Stimulated activated CD8-positive, alpha-beta memory T cell treated with anti-CD3 and anti-CD28 coated beads, Interleukin-15, amount 100 ng/mL, for 24 hours (primary cell): ENCODE measurements at regions not wholly inside any gene's neighbourhood (a gene's known extent, or its start where the extent isn't known, plus 50 kb on each side); places are given as distances from the start of the nearest gene placed in this dataset.

Experiments
- DNase-seq: peaks from one replicate; pipeline ENCODE4 v3.0.0-alpha.2; 2020; ENCODE audit warnings: low read depth

GRCh38 chr13:33466262-33466661 is 180.7 kb upstream of the STARD13 start:
- no peak for DNase-seq

GRCh38 chr13:33467556-33467955 is 182.0 kb upstream of the STARD13 start:
- no peak for DNase-seq

DNA sequence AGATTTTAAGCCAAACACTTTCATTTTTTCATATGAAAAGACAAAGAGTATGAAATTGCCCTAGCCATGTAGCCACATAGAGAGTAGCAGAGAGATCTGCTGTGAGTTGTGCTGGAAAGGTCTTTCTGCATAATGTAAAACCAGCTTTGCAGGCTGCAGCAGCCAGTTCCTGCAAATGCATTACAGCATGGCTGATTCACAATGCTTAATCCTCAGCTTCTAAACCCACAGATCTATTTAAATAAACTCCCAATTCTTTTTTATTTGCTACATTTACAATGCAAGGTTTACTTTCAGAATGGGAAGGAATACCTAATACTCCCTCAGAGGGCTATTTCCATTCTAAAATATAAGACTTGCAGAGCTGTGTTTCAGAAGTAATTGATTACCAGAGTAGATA is 185.6 kb upstream of the STARD13 start:
- DNase-seq = no peak

DNA sequence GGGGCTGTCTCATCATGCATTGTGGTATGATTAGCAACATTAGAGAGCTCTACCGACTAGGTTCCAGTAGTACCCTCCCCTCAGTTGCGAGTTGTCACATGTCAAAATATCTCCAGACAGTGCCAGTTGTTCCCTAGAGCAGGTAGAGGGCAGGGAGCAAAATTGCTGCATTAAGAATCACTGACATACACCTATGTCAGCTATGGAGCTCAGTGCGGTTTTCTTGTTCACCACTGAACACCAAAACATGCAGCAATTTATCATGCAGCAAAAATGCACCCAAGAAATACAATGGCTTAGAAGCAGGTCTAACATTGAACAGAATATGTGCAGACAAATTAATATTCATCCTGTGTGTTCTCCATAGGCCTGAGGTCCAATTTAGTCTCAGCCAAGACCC is 186.9 kb upstream of the STARD13 start:
- no peak for DNase-seq

GRCh38 chr13:33479105-33479504 is 193.6 kb upstream of the STARD13 start:
- no peak for DNase-seq

GRCh38 chr13:33480561-33480960 is 195.0 kb upstream of the STARD13 start:
- no peak for DNase-seq

- DNase-seq = no peak
Observed at GRCh38 chr13:33483471-33483870, 197.9 kb upstream of the STARD13 start.

GRCh38 chr13:33485247-33485646 is 199.7 kb upstream of the STARD13 start:
- DNase-seq = no peak

DNA sequence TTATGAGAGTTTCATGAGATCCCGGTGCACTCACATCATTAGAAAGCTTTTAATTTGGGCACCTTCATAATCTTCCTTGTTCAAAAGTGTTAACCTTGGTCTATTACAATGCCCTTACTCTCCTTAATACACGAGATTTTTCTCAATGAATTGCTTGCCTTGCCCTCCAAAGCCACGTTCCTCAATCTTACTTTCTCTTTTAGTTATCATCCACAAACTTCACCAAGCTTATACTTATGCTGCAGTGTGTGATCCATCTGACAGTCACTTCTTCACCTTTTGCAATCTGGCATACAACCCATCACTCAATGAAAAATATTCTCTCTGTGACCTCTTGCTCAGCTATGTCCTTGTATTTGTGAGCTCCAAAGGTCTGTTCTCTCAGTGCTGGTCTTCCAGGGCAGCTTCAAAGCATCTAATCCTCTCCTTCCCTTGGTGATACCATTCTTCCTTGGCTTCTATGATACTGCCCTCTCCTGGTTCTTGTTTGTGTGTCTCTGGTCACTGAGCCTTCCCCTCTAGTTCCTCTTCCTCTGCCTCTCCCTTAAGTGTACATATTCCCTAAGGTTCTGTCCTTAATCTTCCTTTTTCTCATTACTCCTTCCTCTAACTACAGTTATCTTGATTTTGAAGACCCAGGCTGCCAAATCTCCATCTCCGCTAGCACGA is 202.2 kb upstream of the STARD13 start:
- no peak for DNase-seq

GRCh38 chr13:33489563-33489962 is 204.0 kb upstream of the STARD13 start:
- no peak for DNase-seq

GRCh38 chr13:33490461-33491327 is 205.1 kb upstream of the STARD13 start:
- DNase-seq = no peak

DNA sequence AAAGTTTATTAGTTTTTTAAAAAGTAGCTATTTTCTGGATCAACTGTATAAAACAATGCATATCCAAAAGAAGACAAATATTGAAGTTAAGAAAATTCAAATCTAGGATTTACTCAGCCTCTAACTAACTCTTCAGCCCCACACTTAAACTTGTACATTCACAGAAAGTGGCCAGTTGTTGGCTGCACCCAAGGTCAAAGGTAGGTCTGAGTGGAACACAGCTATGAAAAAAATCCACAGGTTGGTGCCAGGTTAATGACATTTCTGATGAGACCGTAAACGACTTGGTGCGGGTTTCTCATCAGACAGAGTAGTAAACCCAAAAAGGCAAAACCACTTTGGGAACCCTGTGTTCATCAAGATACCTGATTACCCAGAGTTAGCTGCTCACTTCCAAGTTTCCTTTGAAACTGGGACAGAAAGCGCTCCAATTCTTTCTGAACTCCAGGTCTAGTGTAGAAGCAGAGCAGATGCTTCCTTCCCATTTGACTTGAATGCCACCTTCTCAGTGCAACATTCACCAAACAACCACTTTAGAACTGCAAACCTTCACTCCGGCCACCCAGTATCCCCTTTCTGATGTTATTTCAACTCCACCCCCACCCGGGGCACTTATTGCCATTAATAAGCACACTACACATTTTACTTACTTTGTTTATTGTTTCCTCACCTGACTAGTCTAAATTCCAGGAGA is 208.3 kb upstream of the STARD13 start:
- DNase-seq = no peak

- no peak for DNase-seq
Observed at GRCh38 chr13:33494596-33495204, 209.1 kb upstream of the STARD13 start.

DNA sequence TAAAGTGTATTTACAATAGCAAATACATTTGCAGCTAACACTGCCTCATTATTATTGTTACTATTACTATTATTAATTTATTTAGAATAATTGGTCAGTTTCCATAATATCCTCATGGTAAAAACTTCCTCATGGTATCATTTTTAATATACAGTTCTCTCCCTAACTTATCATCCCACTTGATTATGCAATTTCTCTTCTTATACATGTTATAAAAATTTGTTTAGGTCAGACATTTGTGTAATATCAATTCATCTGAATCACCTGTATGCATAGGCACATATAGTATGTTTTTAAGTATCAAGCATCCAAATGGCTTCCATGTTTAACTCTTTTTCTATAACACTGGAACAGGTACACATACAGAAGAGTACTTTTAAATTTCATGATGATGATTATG is 210.8 kb upstream of the STARD13 start:
- DNase-seq = no peak

DNA sequence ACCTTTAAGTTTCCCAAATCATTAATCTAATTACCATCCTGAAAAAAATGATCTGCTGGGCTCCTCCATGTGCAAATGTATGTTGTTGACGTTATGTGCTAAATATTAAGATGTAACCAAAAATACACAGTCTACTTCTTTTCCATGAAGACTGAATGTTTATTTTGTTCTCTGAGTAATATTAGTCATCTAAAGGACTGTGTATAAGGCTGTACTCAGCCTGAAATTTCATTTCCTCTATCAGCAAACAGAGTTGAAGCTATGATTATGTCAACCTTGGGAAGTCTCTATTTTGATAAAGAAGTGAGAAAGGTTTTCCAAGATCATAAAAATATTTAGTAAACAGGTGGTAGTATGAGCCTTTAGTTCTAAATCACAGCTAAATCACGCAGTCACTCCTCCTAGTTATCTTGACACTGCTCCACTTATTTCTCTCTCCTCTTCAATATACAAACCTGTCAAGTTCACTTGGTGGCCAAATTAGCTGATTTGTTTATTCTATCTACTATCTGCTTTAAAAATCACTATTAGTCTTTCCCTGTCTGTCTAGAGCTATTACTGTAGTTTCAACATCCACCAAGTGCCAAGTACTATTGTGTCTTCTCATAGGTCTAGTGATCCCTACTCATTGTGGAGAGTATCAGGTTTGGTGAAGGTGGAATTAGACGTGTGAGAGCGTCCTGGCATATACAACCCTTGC is 211.7 kb upstream of the STARD13 start:
- no peak for DNase-seq

- DNase-seq = no peak
Observed at GRCh38 chr13:33508060-33508459, 222.5 kb upstream of the STARD13 start.

DNA sequence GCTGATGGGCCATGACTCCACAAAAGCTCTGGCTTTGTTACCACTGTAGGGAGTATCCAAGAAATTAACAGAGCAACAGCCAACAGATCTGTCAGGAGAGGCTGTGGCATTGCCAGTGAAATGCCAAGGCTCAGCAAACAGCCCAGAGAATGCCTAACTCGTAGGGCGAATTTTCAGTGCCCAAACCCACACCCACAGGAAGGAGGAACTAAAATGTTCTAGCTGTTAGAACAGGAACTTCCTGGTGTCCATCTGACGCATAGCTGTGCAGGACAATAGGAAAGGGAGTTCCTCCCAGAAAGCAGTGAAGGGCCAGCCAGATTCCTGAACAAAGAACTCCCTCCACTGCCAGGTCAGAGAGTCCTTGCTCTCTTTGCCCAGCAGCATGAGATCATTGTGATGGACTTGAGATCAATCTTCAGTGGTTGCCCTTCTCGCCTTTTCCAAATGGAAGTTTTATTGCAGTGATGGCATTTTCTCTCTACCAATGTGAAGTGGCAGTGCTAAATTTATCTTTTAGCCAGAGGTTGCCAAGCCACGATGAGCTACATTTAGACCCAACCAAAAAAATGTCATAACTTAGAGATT is 224.2 kb upstream of the STARD13 start:
- no peak for DNase-seq

DNA sequence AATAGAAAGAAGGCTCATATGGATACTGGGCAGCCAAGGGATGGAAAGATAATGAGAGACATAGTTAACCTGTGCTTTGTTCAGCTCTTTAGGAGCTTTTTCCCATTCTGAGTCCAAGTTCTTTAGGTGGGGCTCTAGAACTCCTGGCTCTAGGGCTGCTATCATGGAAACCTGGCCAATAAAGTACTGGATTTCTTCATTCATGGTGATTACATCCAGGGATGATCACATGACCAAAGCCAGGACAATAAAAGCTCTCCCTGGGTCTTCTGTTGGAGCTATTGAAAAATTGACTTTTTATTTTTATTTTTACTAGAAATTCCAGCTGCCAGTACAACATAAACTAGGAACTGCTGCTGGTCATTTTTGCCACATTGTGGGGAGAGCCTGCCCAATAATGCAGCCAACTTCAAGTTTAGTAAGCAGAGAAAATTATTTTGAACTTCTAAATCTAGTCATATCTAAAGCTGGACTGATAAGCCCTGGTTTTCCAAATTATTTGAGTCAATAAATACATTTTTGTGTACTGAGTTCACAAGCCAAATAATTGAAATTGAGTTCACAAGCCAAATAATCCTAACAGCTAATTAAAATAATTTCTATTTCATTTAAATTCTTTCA is 224.9 kb upstream of the STARD13 start:
- no peak for DNase-seq

- DNase-seq = no peak
Observed at GRCh38 chr13:33512880-33513554, 227.5 kb upstream of the STARD13 start.

DNA sequence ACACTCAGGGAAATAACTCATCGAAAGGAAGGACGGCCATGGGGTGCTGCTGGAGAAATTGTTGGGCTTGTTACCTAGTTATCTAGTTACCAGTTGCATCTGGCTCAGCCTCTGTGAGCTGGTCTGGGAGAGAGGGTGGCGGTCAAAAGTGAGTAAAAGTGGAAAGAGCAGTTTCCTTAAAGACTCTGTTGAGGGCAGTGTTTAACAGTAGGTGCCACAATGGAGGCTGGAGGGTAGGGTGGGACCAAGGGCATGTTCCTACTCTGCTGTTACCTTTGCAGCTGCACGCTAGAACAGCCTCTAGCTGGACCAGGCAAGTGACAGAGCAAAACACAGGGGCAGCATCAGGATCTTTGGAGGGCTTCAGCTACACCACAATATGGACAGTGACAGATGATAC is 228.8 kb upstream of the STARD13 start:
- DNase-seq = no peak

- no peak for DNase-seq
Observed at GRCh38 chr13:33515146-33515545, 229.6 kb upstream of the STARD13 start.
